ENCODE measurements at regions not wholly inside any gene's neighbourhood (a gene's known extent, or its start where the extent isn't known, plus 50 kb on each side); places are given as distances from the start of the nearest gene placed in this dataset.

DNA sequence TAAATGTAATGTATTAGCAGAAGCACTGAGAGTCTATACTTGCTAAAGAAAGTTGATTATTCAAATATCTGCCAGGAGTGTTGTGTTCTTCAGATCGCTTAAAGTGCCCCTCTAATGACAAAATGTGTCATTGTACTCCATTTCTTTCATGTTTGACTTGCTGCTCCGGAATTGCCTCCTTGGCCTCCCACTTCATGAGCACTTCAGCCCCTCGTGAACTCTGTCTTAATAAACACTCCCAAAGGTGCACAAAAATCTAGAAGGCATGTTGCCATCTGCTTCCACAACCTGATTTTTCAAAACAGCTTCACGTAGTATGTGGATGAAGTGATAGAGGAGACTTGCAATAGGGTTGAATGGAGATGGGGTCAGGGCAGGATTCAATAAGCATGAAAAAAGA lies 396.1 kb downstream of the TDRD15 start:
- DNase-seq (ENCODE audit: insufficient read length, low spot score) = no peak
- FAIRE-seq = no peak
- TF ChIP-seq POLR2AphosphoS5 (IDR thresholded peaks at IDR 0.05; ENCODE audit: low read depth, low read length) = no peak
- TF ChIP-seq POLR2A (IDR thresholded peaks at IDR 0.05; ENCODE audit: low read depth, low read length) = no peak
- no peak for TF ChIP-seq TAF1 (IDR thresholded peaks at IDR 0.05; ENCODE audit: low read depth, low read length)
- no peak for TF ChIP-seq POU2F2 (IDR thresholded peaks at IDR 0.05; ENCODE audit: low read depth, low read length)
- TF ChIP-seq SPI1 (IDR thresholded peaks at IDR 0.05; ENCODE audit: low read depth, low read length) = no peak
- no peak for TF ChIP-seq PAX5 (IDR thresholded peaks at IDR 0.05; ENCODE audit: insufficient read depth, low read length, severe bottlenecking)

DNA sequence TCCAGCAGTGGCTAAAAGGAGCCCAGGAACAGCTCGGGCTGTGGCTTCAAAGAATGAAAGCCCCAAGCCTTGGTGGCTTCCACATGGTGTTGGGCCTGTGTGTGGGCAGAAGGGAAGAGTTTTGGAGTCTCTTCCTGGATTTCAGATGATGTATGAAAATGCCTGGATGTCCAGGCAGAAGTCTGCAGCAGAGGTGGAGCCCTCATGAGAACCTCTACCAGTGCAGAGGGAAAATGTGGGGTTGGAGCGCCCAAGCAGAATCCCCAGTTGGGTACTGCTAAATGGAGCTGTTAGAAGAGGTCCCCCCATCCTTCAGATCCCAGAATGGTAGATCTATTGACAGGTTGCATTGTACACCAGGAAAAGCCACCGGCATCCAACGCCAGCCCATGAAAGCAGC lies 412.1 kb downstream of the TDRD15 start:
- TF ChIP-seq POU2F2 (IDR thresholded peaks at IDR 0.05; ENCODE audit: low read depth, low read length) (no peak), TAF1 (IDR thresholded peaks at IDR 0.05; ENCODE audit: low read depth, low read length) (no peak), POLR2A (IDR thresholded peaks at IDR 0.05; ENCODE audit: low read depth, low read length) (no peak)
- no peak for DNase-seq (ENCODE audit: insufficient read length, low spot score)
- no peak for FAIRE-seq

DNA sequence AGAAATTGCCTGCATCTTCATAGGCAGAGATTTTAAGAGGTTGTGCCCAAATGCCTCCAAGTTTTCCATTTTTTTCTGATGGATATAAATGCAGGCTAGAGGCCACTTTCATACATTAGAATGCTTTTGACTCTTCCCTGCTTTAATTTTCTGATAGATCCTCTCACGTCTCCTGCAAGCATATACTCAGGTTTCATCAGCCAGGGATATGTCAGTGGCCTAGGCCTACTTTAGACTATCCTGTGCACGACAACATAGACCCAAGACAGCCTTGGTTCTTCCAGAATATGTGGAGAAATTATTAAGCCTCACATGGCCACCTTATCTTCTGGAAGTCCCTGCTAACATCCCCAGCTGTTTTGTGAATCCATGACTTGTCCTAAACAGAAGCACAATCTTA lies 415.9 kb downstream of the TDRD15 start:
- DNase-seq (ENCODE audit: insufficient read length, low spot score) = no peak
- no peak for FAIRE-seq
- TF ChIP-seq PAX5 (IDR thresholded peaks at IDR 0.05; ENCODE audit: insufficient read depth, low read length, severe bottlenecking) (no peak), POLR2A (IDR thresholded peaks at IDR 0.05; ENCODE audit: low read depth, low read length) (no peak), TAF1 (IDR thresholded peaks at IDR 0.05; ENCODE audit: low read depth, low read length) (no peak), SPI1 (IDR thresholded peaks at IDR 0.05; ENCODE audit: low read depth, low read length) (no peak), POU2F2 (IDR thresholded peaks at IDR 0.05; ENCODE audit: low read depth, low read length) (no peak), POLR2AphosphoS5 (IDR thresholded peaks at IDR 0.05; ENCODE audit: low read depth, low read length) (no peak)

DNA sequence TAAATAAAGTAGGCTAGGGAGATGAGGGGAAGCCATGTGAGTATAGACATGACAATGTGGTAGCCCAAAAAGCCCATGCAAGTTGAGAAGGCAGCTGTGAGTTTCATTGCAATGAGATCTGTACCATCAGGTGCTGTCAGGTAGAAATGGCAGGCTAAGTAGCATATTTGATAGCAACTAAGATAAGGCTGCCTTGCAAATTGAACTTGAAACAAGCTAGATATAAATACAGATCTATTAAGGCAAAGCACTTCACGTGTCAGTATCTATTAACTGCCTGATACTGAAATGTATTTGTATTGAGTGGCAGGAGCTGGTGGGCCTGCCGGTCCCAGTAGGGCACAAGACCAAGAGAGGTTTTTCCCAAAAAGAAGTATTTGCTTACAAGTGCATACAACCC lies 419.9 kb downstream of the TDRD15 start:
- FAIRE-seq (no peak), DNase-seq (ENCODE audit: insufficient read length, low spot score) (no peak)
- TF ChIP-seq TAF1 (IDR thresholded peaks at IDR 0.05; ENCODE audit: low read depth, low read length) (no peak), SPI1 (IDR thresholded peaks at IDR 0.05; ENCODE audit: low read depth, low read length) (no peak), POU2F2 (IDR thresholded peaks at IDR 0.05; ENCODE audit: low read depth, low read length) (no peak), POLR2AphosphoS5 (IDR thresholded peaks at IDR 0.05; ENCODE audit: low read depth, low read length) (no peak), PAX5 (IDR thresholded peaks at IDR 0.05; ENCODE audit: insufficient read depth, low read length, severe bottlenecking) (no peak), POLR2A (IDR thresholded peaks at IDR 0.05; ENCODE audit: low read depth, low read length) (no peak)

DNA sequence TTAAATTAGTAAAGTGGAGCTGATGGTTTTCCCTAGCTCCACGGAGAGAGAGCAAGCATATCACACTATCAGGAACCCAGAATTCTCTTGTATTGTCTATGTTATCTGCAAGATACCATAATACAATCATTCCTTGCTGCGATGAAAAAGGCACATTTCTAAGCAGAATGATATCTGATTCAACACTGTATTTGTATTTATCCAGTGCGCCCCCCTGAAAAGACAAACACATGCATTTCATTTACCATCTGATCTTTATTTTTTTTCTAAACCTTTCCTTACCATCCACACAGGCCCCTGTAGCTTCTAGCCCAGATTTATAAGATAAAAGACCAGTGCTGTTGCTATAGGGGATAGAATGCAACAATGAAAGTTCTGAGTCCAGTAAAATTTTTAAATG lies 420.6 kb downstream of the TDRD15 start:
- DNase-seq (ENCODE audit: insufficient read length, low spot score) (no peak), FAIRE-seq (no peak)
- TF ChIP-seq POLR2A (IDR thresholded peaks at IDR 0.05; ENCODE audit: low read depth, low read length) (no peak), SPI1 (IDR thresholded peaks at IDR 0.05; ENCODE audit: low read depth, low read length) (no peak), TAF1 (IDR thresholded peaks at IDR 0.05; ENCODE audit: low read depth, low read length) (no peak), POLR2AphosphoS5 (IDR thresholded peaks at IDR 0.05; ENCODE audit: low read depth, low read length) (no peak), POU2F2 (IDR thresholded peaks at IDR 0.05; ENCODE audit: low read depth, low read length) (no peak), PAX5 (IDR thresholded peaks at IDR 0.05; ENCODE audit: insufficient read depth, low read length, severe bottlenecking) (no peak)

DNA sequence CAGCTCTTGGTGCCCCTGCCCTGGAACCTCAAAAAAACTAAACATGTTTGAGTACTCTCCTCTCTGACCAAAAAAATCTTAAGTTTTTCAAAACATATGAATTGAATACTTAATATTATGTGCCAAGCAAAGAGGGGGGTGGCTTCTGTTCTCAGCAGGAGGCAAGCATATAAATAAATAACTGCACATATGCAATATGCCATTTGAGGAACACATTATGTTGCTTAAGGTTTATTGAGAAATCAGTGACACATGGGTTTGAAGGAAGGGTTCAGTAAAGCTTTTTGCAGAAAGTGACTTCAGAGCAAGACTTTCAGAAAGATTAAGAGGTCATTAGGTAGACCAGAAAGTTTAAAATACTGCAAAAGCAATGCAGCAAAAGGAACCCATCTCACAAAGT lies 429.2 kb downstream of the TDRD15 start:
- TF ChIP-seq POLR2A (IDR thresholded peaks at IDR 0.05; ENCODE audit: low read depth, low read length) (no peak), POLR2AphosphoS5 (IDR thresholded peaks at IDR 0.05; ENCODE audit: low read depth, low read length) (no peak), POU2F2 (IDR thresholded peaks at IDR 0.05; ENCODE audit: low read depth, low read length) (no peak), PAX5 (IDR thresholded peaks at IDR 0.05; ENCODE audit: insufficient read depth, low read length, severe bottlenecking) (no peak), SPI1 (IDR thresholded peaks at IDR 0.05; ENCODE audit: low read depth, low read length) (no peak), TAF1 (IDR thresholded peaks at IDR 0.05; ENCODE audit: low read depth, low read length) (no peak)
- FAIRE-seq (no peak), DNase-seq (ENCODE audit: insufficient read length, low spot score) (no peak)

DNA sequence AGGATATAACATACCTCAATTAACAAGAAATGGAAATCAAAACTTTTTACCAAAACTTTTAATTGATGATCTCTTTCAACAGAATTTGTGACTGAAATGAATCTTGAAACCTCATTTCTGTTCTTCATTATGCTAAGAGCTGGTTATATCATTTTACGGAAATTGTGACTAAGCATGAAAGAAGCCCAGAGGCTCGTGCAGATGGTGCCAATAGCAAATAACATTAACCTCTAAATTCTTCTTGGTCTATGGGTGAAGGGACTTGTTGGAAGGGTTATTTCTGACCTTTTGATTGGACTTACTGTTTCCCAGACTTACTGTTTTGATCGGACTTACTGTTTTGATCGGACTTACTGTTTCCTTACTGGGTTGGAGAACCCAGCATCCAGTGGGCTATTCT lies 435.6 kb downstream of the TDRD15 start:
- FAIRE-seq (no peak), DNase-seq (ENCODE audit: insufficient read length, low spot score) (no peak)
- TF ChIP-seq POU2F2 (IDR thresholded peaks at IDR 0.05; ENCODE audit: low read depth, low read length) (no peak), TAF1 (IDR thresholded peaks at IDR 0.05; ENCODE audit: low read depth, low read length) (no peak), POLR2AphosphoS5 (IDR thresholded peaks at IDR 0.05; ENCODE audit: low read depth, low read length) (no peak), SPI1 (IDR thresholded peaks at IDR 0.05; ENCODE audit: low read depth, low read length) (no peak), POLR2A (IDR thresholded peaks at IDR 0.05; ENCODE audit: low read depth, low read length) (no peak), PAX5 (IDR thresholded peaks at IDR 0.05; ENCODE audit: insufficient read depth, low read length, severe bottlenecking) (no peak)

DNA sequence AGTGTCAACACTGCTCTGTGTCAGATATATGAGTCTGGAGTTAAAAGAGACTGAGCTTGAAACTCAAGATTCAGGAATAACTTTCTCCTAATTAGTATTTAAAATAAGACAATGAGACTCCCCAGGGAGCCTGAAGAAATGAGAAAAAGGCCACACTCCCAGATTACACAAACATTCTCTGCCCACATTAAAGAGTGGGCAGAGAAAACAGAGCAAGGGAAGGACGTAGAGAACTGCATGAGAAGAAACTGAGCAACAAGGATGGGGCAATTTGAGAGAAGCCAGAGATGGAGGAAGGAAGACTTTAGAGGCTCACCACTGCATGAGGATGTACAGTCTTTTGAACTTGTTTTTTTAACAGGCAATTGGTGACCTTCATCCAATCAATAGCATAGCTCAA lies 438.2 kb downstream of the TDRD15 start:
- TF ChIP-seq SPI1 (IDR thresholded peaks at IDR 0.05; ENCODE audit: low read depth, low read length) = no peak
- TF ChIP-seq POLR2AphosphoS5 (IDR thresholded peaks at IDR 0.05; ENCODE audit: low read depth, low read length) = no peak
- TF ChIP-seq TAF1 (IDR thresholded peaks at IDR 0.05; ENCODE audit: low read depth, low read length) = no peak
- no peak for TF ChIP-seq POLR2A (IDR thresholded peaks at IDR 0.05; ENCODE audit: low read depth, low read length)
- TF ChIP-seq PAX5 (IDR thresholded peaks at IDR 0.05; ENCODE audit: insufficient read depth, low read length, severe bottlenecking) = no peak
- no peak for TF ChIP-seq POU2F2 (IDR thresholded peaks at IDR 0.05; ENCODE audit: low read depth, low read length)
- DNase-seq (ENCODE audit: insufficient read length, low spot score) = no peak
- FAIRE-seq = no peak

DNA sequence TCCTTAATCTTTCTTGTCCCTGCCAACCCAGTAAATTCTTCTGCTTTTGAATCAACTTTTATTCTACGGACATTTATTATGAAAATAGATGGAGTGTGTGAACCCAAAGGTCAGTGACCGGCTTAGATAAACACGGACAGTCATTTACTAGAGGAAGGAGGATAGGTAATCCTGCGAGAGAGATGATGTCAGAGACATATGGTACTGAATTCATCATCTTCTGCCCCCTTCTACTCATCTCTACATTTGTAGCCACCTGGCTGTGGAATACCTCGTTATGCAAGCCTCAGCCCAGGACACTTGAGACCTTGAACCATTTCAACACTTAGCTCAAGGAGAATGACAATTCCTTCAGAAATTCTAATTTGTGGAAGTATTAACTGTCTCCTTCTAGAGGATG lies 443.6 kb downstream of the TDRD15 start:
- TF ChIP-seq SPI1 (IDR thresholded peaks at IDR 0.05; ENCODE audit: low read depth, low read length) (no peak), TAF1 (IDR thresholded peaks at IDR 0.05; ENCODE audit: low read depth, low read length) (no peak), PAX5 (IDR thresholded peaks at IDR 0.05; ENCODE audit: insufficient read depth, low read length, severe bottlenecking) (no peak), POLR2A (IDR thresholded peaks at IDR 0.05; ENCODE audit: low read depth, low read length) (no peak), POU2F2 (IDR thresholded peaks at IDR 0.05; ENCODE audit: low read depth, low read length) (no peak), POLR2AphosphoS5 (IDR thresholded peaks at IDR 0.05; ENCODE audit: low read depth, low read length) (no peak)
- DNase-seq (ENCODE audit: insufficient read length, low spot score) = no peak
- FAIRE-seq = no peak

DNA sequence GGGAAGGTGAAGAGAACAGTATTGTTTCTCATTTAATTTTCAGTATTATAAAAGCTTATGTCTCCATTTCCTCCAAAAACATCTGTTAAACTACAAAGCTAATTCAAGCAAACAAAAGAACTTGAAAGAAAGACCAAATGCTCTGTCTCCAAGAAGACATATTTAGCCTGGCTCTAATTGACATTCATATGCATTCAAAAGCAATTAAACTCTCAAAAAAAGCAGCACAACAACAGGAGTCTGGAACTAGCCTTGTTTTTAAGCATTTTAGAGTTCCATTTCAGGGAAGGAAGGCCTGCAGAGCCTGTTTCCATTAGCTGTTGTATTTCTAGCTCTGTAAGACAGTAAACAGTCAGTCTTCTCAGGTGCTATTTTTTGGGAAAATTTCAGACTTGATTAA lies 447.9 kb downstream of the TDRD15 start:
- no peak for DNase-seq (ENCODE audit: insufficient read length, low spot score)
- TF ChIP-seq SPI1 (IDR thresholded peaks at IDR 0.05; ENCODE audit: low read depth, low read length) (no peak), POLR2A (IDR thresholded peaks at IDR 0.05; ENCODE audit: low read depth, low read length) (no peak), POU2F2 (IDR thresholded peaks at IDR 0.05; ENCODE audit: low read depth, low read length) (no peak), PAX5 (IDR thresholded peaks at IDR 0.05; ENCODE audit: insufficient read depth, low read length, severe bottlenecking) (no peak), POLR2AphosphoS5 (IDR thresholded peaks at IDR 0.05; ENCODE audit: low read depth, low read length) (no peak), TAF1 (IDR thresholded peaks at IDR 0.05; ENCODE audit: low read depth, low read length) (no peak)
- no peak for FAIRE-seq
